A673 (cell line): ENCODE measurements at regions not wholly inside any gene's neighbourhood (a gene's known extent, or its start where the extent isn't known, plus 50 kb on each side); places are given as distances from the start of the nearest gene placed in this dataset.

Experiments used
- BruUV-seq: library from RNA; stranded (reverse); fragments of 400-500 nt; replicated peaks from 2 replicates; lab custom pipeline; 2021; lab: Mats Ljungman, UMichigan
- CTCF ChIA-PET: fragments of 300-600 bp; sonication (Branson Sonifier 250); formaldehyde crosslinking; loops from one replicate; lab custom pipeline; 2022; ENCODE audit warnings: antibody characterized with exemption; lab: Charles Lee
- POLR2A ChIA-PET: fragments of 300-600 bp; sonication (Branson Sonifier 250); formaldehyde crosslinking; loops from one replicate; lab custom pipeline; 2022; ENCODE audit warnings: antibody characterized with exemption; ENCODE audit not compliant: low non-redundant PET; lab: Charles Lee
- DNase-seq: peaks from one replicate; pipeline ENCODE4 v3.0.0-alpha.2; 2015; ENCODE audit warnings: low spot score
- H3K27ac ChIP-seq: fragments of 200-600 bp; sonication (generic); 2 replicates; pipeline ENCODE4 v1.5.1; 2016; ENCODE audit warnings: mixed run types, low read depth, mild to moderate bottlenecking, mixed read lengths, antibody characterized with exemption, low read length; ENCODE audit not compliant: poor library complexity, severe bottlenecking
- H3K27me3 ChIP-seq: fragments of 200-600 bp; sonication (generic); replicated peaks from 2 replicates; pipeline ENCODE4 v1.6.1; 2017; ENCODE audit warnings: mixed run types, low read depth, mild to moderate bottlenecking, mixed read lengths, antibody characterized with exemption, low read length; ENCODE audit not compliant: insufficient read depth, poor library complexity
- H3K36me3 ChIP-seq: fragments of 200-600 bp; sonication (generic); 2 replicates; pipeline ENCODE4 v1.6.1; 2016; ENCODE audit warnings: mixed run types, mild to moderate bottlenecking, mixed read lengths, antibody characterized with exemption, low read length; ENCODE audit not compliant: insufficient read depth, poor library complexity, severe bottlenecking
- H3K4me1 ChIP-seq: fragments of 200-600 bp; sonication (generic); 2 replicates; pipeline ENCODE4 v1.6.1; 2017; ENCODE audit warnings: mixed run types, mild to moderate bottlenecking, mixed read lengths, antibody characterized with exemption, low read length; ENCODE audit not compliant: insufficient read depth, poor library complexity, severe bottlenecking
- H3K4me3 ChIP-seq: fragments of 200-600 bp; sonication (generic); 2 replicates; pipeline ENCODE4 v1.5.1; 2016; ENCODE audit warnings: low read depth, mixed run types, mild to moderate bottlenecking, mixed read lengths, low read length; ENCODE audit not compliant: poor library complexity, severe bottlenecking
- H3K9me3 ChIP-seq: fragments of 200-600 bp; sonication (generic); 2 replicates; pipeline ENCODE4 v1.6.1; 2016; ENCODE audit warnings: mixed run types, low read depth, mild to moderate bottlenecking, mixed read lengths, antibody characterized with exemption, low read length; ENCODE audit not compliant: poor library complexity, severe bottlenecking
- CTCF ChIP-seq: fragments of 300-800, 200-600 bp; sonication (generic); conservative IDR thresholded peaks from 2 replicates; pipeline ENCODE4 v1.5.1; 2017; ENCODE audit warnings: low read depth, mild to moderate bottlenecking, antibody characterized with exemption, low read length, moderate library complexity, mixed read lengths
- EZH2 ChIP-seq: fragments of 200-600 bp; sonication (generic); IDR thresholded peaks from 2 replicates; pipeline ENCODE4 v1.6.1; 2017; ENCODE audit warnings: borderline replicate concordance, low read depth, mild to moderate bottlenecking, mixed read lengths, antibody characterized with exemption, low read length; ENCODE audit not compliant: poor library complexity, severe bottlenecking
- intact Hi-C: fragments of 100-400 bp; cut with micrococcal nuclease; formaldehyde crosslinking; loops from one replicate; pipeline ENCODE4 v1.10.0; 2022; ENCODE audit not compliant: unreplicated experiment

GRCh38 chr15:69599271-69599670 is 146.7 kb downstream of the RPLP1 start:
- H3K36me3 ChIP-seq: no peaks in the 10 kb centered on the region
- no peak for DNase-seq
- H3K4me3 ChIP-seq: no peak overlapping the region
- intact Hi-C loops: no loop called here
- no peaks in the 10 kb centered on the region for H3K4me1 ChIP-seq
- TF ChIP-seq EZH2 (no peak), CTCF (no peak)
- POLR2A ChIA-PET: no interaction called here
- BruUV-seq: no TSS peak
- H3K9me3 ChIP-seq: no peaks in the 10 kb centered on the region
- peaks cover 7% of the 10 kb centered on the region for H3K27me3 ChIP-seq
- no peak overlapping the region for H3K27ac ChIP-seq
- CTCF ChIA-PET: interaction anchor here (0.6 kb wide), 1 partner anchor 125 kb away, joined by 3 read pairs; no protein-coding TSS in a partner anchor

GRCh38 chr15:69600556-69601085 is 148.0 kb downstream of the RPLP1 start:
- H3K4me3 ChIP-seq: no peak overlapping the region
- intact Hi-C loops: no loop called here
- H3K27me3 ChIP-seq: peaks cover 7% of the 10 kb centered on the region
- H3K4me1 ChIP-seq: no peaks in the 10 kb centered on the region
- no peak for DNase-seq
- no peaks in the 10 kb centered on the region for H3K9me3 ChIP-seq
- no peak overlapping the region for H3K27ac ChIP-seq
- no peak for TF ChIP-seq EZH2
- TF ChIP-seq CTCF: no peak
- BruUV-seq: no TSS peak
- no peaks in the 10 kb centered on the region for H3K36me3 ChIP-seq
- ChIA-PET CTCF (no interaction called here), POLR2A (no interaction called here)

- CTCF ChIA-PET: no interaction called here
- no peak for TF ChIP-seq CTCF
- Histone ChIP-seq H3K36me3 (no peaks in the 10 kb centered on the region), H3K4me3 (no peak overlapping the region), H3K27me3 (peaks cover 7% of the 10 kb centered on the region), H3K9me3 (no peaks in the 10 kb centered on the region), H3K4me1 (no peaks in the 10 kb centered on the region), H3K27ac (no peak overlapping the region)
- POLR2A ChIA-PET: no interaction called here
- DNase-seq: no peak
- no TSS peak for BruUV-seq
- intact Hi-C loops: no loop called here
Measured at GRCh38 chr15:69601711-69602504, 149.3 kb downstream of the RPLP1 start.
